Psoas muscle (tissue), 7 donors: ENCODE measurements at regions not wholly inside any gene's neighbourhood (a gene's known extent, or its start where the extent isn't known, plus 50 kb on each side); places are given as distances from the start of the nearest gene placed in this dataset.

Experiments used
- ATAC-seq, 4 donors: fragments of 200-7000 bp; cut with Tn5 transposase; one replicate each; pipeline ENCODE4 v1.9.1; 2020; ENCODE audit warnings: moderate library complexity in 3 of 4, mild to moderate bottlenecking in 2 of 4
- DNase-seq, 2 donors: peaks; one replicate each; pipeline ENCODE4 v3.0.0-alpha.2; 2020
- H3K27ac ChIP-seq: fragments of 200-600 bp; one replicate; pipeline ENCODE4 v1.8.0; 2022
- H3K27me3 ChIP-seq, 3 donors: fragments of 200-600 bp in 1 of 3; one replicate each; pipeline versions ENCODE4 v1.6.1 to v1.8.0; 2013 to 2022; ENCODE audit warnings: low read length in 2 of 3, mild to moderate bottlenecking in 2 of 3, moderate library complexity in 1 of 3; ENCODE audit not compliant: insufficient read depth in 3 of 3
- H3K36me3 ChIP-seq, 2 donors: fragments of 200-600 bp in 1 of 2; one replicate each; pipeline versions ENCODE4 v1.6.1 to v1.8.0; 2013 to 2022; ENCODE audit warnings: low read depth in 1 of 2, mild to moderate bottlenecking in 1 of 2, moderate library complexity in 1 of 2; ENCODE audit not compliant: insufficient read depth in 1 of 2
- H3K4me1 ChIP-seq: fragments of 200-600 bp; one replicate; pipeline ENCODE4 v1.8.0; 2022
- H3K4me3 ChIP-seq: fragments of 200-600 bp; one replicate; pipeline ENCODE4 v1.8.0; 2022; ENCODE audit warnings: mild to moderate bottlenecking
- H3K9me3 ChIP-seq: fragments of 200-600 bp; one replicate; pipeline ENCODE4 v1.8.0; 2022
- CTCF ChIP-seq: fragments of 200-600 bp; IDR thresholded peaks from one replicate; pipeline ENCODE4 v1.8.0; 2022; ENCODE audit warnings: antibody characterized with exemption
- WGBS, 3 donors: extraction: QIAGEN DNeasy Blood & Tissue Kit; methylation state at CpG; one replicate each; pipeline versions ENCODE4 v1.1.6 to v1.1.7; 2013; 5-methylcytosine and 5-hydroxymethylcytosine counted together
- intact Hi-C, 2 donors: fragments of 100-400 bp; cut with DNase I; formaldehyde crosslinking; loops; one replicate each; pipeline versions ENCODE4 v1.11.0 to v1.14.2; 2022
- donor health status: healthy with polysubstance abuse.
- donor health status: DM: no; HTN: no; CAD: no; lungs with moderate emphysema.
- donor health status: Bipolar disorder and iron deficiency.
- donor health status: healthy.
- donor health status: DM: yes; HTN: yes; CAD: no.
- donor health status: DM: no; HTN: no; CAD: no.
- donor health status: DM: yes; HTN: yes; CAD: no.

DNA sequence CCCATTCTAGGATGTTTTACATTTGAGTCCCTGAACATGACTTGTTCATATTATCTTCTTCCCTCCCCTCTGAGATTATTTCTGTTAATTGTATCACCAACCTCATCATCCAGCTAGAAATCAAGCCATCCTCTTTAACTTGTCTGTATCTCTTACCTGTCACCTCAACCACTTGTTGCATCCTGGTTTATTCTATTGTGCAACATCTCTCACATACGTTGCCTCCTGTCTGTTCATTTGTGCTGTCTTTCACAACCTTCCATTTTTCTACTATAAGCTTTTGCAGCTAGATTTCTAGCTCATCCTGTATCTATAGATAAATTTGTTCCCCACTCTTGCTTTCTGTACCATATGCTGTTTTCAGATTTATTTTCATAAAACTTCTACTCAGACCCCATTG is 183.7 kb downstream of the MCHR2 start:
- no peak for DNase-seq
- H3K36me3 ChIP-seq: no peaks in the 10 kb centered on the region
- H3K4me3 ChIP-seq: no peak overlapping the region
- no peaks in the 10 kb centered on the region for H3K4me1 ChIP-seq
- no peak overlapping the region for H3K27ac ChIP-seq
- 65 to 90% (median 74%) methylated on average over 1 of the region's 1 CpG for whole genome bisulfite sequencing, 3 donors
- no peak for TF ChIP-seq CTCF
- intact Hi-C loops: no loop called here
- no peaks in the 10 kb centered on the region for H3K9me3 ChIP-seq
- H3K27me3 ChIP-seq: peaks cover 0 to 4% (median 2%) of the 10 kb centered on the region in 3 donors
- ATAC-seq: no peak

GRCh38 chr6:99810942-99811620 is 182.9 kb downstream of the MCHR2 start:
- WGBS, 3 donors: 70 to 80% (median 79%) methylated on average over 3 of the region's 3 CpGs
- DNase-seq (no peak), ATAC-seq (no peak)
- H3K9me3 ChIP-seq: no peaks in the 10 kb centered on the region
- H3K4me1 ChIP-seq: no peaks in the 10 kb centered on the region
- no peak for TF ChIP-seq CTCF
- no peak overlapping the region for H3K4me3 ChIP-seq
- intact Hi-C loops: no loop called here
- peaks cover 0 to 4% (median 2%) of the 10 kb centered on the region in 3 donors for H3K27me3 ChIP-seq
- H3K27ac ChIP-seq: no peak overlapping the region
- no peaks in the 10 kb centered on the region for H3K36me3 ChIP-seq

GRCh38 chr6:99811636-99812035 is 182.4 kb downstream of the MCHR2 start:
- H3K27me3 ChIP-seq: peaks cover 0 to 4% (median 2%) of the 10 kb centered on the region in 3 donors
- ATAC-seq (no peak), DNase-seq (no peak)
- no peaks in the 10 kb centered on the region for H3K4me1 ChIP-seq
- 68 to 88% (median 70%) methylated on average over 1 of the region's 1 CpG for WGBS, 3 donors
- intact Hi-C loops: no loop called here
- no peaks in the 10 kb centered on the region for H3K36me3 ChIP-seq
- H3K27ac ChIP-seq: no peak overlapping the region
- TF ChIP-seq CTCF: no peak
- no peak overlapping the region for H3K4me3 ChIP-seq
- no peaks in the 10 kb centered on the region for H3K9me3 ChIP-seq

- no peak for ATAC-seq
- Histone ChIP-seq H3K4me3 (no peak overlapping the region), H3K4me1 (no peaks in the 10 kb centered on the region), H3K9me3 (no peaks in the 10 kb centered on the region), H3K27me3 (peaks cover 0 to 4% (median 2%) of the 10 kb centered on the region in 3 donors), H3K27ac (no peak overlapping the region), H3K36me3 (no peaks in the 10 kb centered on the region)
- intact Hi-C loops: no loop called here
- TF ChIP-seq CTCF: no peak
- WGBS, 3 donors: 0 to 38% (median 22%) methylated on average over 1 of the region's 1 CpG
- DNase-seq: no peak
Measured at GRCh38 chr6:99813565-99813964, 180.5 kb downstream of the MCHR2 start.
